ENCODE measurements at regions not wholly inside any gene's neighbourhood (a gene's known extent, or its start where the extent isn't known, plus 50 kb on each side); places are given as distances from the start of the nearest gene placed in this dataset.

DNA sequence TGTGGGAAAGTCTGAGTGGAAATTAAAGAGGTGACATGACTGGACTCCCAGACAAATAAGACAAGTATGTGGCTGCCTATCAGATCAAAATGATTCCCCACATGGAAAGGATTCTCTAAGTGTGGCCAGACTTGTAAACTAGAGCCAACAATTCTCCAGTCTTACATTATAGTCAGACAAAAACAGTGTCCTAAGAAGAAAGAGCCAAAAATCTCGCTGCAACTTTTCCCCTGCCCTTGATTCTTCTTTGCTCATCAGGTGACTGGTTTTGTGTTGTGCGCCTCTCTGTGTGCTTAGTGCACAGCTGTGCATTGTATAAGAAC, 164.2 kb upstream of the TARS1 start:
- TF ChIP-seq EZH2phosphoT487 (IDR thresholded peaks at IDR 0.05; ENCODE audit: low read length) (no peak), EZH2 (optimal IDR thresholded peaks at IDR 0.05; ENCODE audit: low read depth, low read length) (no peak)
- TF ChIP-seq, protein P1, sequence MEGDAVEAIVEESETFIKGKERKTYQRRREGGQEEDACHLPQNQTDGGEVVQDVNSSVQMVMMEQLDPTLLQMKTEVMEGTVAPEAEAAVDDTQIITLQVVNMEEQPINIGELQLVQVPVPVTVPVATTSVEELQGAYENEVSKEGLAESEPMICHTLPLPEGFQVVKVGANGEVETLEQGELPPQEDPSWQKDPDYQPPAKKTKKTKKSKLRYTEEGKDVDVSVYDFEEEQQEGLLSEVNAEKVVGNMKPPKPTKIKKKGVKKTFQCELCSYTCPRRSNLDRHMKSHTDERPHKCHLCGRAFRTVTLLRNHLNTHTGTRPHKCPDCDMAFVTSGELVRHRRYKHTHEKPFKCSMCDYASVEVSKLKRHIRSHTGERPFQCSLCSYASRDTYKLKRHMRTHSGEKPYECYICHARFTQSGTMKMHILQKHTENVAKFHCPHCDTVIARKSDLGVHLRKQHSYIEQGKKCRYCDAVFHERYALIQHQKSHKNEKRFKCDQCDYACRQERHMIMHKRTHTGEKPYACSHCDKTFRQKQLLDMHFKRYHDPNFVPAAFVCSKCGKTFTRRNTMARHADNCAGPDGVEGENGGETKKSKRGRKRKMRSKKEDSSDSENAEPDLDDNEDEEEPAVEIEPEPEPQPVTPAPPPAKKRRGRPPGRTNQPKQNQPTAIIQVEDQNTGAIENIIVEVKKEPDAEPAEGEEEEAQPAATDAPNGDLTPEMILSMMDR (IDR thresholded peaks at IDR 0.05; ENCODE audit: low read length): no peak
